ENCODE measurements at regions not wholly inside any gene's neighbourhood (a gene's known extent, or its start where the extent isn't known, plus 50 kb on each side); places are given as distances from the start of the nearest gene placed in this dataset.

DNA sequence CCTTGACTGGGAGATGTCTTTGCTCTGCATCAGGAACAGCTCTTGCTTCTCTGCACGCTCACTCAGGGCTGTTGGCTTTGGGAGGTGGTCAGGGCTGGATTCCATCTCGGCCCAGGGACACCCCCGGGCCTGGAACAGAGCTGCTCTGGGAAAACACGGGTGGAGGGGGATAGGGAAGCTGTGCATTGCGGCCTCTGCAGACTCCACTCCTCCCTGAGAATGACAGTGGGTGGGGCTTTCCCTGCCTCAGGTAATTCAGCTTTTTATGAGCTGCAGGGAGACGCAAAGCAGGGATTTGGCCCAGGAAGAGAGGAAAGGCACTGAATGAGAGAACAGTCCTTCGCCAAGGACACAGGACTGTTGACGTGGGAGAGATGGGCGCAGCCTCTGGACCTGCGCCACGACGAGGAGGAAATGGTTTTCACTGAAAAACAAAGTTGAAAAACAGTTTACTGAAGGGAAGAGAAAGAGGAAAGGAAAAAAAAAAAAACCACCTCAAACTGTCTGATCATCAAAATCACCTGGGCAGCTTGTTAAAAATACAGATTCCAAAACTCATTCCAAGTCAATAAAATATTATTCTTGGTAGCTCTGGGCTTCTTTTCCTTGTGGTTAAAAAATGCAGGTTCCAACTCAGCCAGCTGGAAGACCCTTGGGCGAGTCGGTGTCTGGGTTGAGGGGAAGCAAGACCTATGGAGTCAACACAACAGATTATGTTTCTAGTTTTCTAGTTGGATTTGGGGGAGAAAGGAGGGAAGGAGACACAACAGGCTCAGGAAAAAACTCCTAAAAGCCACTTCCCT, 194.0 kb downstream of the ZFP36L2 start:
- no peak for DNase-seq (ENCODE audit: low read depth)

DNA sequence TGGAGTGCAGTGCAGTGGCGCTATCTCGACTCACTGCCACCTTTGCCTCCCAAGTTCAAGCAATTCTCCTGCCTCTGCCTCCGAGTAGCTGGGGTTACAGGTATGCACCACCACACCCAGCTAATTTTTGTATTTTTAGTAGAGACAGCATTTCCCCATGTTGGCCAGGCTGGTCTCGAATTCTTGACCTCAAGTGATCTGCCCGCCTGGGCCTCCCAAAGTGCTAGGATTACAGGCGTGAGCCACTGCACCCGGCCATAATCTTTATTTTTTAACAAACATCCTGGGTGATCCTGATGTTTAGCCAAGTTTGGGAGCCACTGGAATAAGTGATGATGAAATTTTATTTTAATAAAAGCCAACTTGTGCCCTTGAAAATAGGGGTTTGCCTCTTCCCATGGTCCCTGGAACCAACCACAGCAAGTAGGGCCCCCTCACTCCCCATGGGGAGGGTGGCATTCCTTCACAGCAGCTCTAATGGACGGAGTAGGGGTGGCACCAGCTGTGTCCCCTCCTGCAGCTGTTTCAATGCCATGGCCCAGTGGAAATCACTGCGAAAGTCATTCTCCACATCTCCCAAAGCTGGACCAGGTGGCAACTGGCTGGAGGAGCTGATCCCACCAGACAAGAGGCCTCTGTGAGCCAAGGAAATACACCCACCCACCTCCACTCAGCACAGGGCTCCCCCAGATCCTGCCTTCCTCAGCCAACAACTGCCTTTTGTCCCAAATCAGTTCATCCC, 194.8 kb downstream of the ZFP36L2 start:
- DNase-seq (ENCODE audit: low read depth) = no peak

DNA sequence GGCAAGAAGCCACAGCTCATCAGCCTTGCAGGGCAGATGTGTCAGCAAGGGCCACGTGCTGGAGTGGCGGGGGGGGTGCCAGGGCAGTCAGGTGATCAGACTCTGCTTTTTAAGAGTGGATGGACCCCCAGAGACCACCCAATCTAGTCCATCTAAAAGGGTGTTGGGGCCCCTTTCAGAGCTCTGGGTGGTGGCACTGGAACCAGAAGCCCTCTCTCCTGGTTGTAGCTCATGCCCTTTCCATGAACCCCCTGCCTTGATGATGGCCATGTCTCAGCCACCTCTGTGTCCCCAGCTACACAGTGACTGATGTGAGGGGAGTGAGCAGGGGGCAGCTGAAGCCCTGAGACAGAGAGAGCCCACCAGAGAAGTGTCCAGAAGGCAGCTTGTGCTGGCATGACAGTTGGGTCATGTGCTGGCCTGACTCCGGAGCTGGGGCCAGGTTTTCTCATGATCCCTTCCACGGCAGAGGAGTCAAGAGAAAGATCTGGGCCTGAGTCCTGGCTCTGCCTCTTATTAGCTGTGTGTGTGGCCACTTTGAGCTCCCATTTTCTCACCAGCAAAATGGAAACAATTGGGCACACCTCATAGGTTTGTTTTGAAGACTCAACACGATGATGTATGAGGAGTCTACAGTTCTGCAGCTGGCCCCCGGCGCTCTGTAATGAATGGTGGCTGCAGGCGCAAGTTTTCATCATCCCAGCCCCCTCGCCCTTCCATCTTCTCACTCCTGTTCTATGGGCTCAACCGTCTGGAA, 195.7 kb downstream of the ZFP36L2 start:
- DNase-seq (ENCODE audit: low read depth) = no peak

- DNase-seq (ENCODE audit: low read depth) = no peak
Observed at GRCh38 chr2:43029186-43029585, 197.2 kb downstream of the ZFP36L2 start.

- DNase-seq (ENCODE audit: low read depth) = no peak
Observed at GRCh38 chr2:43028188-43028587, 198.2 kb downstream of the ZFP36L2 start.

DNA sequence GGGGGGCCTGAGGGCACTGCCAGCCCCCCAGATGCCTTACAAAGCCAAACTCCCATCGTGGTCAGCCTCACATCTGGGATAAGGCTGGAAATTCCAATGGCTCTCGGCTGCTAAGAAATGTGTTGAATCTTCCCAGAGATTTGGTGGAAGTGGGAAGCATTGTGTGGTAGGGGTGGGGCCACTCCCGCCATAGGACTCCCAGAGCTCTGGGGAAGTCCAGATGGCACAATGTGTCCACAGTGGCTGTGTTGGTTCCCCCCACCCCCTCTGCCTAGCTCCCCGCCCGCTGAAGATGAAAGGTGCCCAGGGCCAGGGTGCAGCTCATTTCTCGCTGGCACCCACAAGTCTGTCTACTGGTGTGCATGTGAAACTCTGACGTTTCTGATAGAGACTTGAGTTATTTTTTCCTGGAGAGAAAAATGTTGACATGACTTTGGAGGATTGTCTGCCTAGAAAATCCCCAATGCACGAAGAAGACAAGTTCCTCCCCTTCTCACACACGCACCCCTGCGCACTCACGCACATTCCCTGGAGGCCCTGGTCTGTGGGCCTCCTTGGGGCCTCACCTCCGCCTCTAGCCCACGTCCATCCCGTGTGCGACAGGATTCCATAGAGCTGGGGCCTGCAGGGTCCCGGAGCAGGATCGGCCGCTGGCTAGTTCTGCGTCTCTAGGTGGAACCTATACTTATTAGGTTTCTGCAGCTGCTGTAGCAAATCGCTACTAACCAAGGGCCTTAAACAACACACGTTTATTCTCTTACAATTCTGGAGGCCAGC, 199.1 kb downstream of the ZFP36L2 start:
- DNase-seq (ENCODE audit: low read depth) = no peak

GRCh38 chr2:43026426-43027096, 199.8 kb downstream of the ZFP36L2 start:
- DNase-seq (ENCODE audit: low read depth) = no peak

DNA sequence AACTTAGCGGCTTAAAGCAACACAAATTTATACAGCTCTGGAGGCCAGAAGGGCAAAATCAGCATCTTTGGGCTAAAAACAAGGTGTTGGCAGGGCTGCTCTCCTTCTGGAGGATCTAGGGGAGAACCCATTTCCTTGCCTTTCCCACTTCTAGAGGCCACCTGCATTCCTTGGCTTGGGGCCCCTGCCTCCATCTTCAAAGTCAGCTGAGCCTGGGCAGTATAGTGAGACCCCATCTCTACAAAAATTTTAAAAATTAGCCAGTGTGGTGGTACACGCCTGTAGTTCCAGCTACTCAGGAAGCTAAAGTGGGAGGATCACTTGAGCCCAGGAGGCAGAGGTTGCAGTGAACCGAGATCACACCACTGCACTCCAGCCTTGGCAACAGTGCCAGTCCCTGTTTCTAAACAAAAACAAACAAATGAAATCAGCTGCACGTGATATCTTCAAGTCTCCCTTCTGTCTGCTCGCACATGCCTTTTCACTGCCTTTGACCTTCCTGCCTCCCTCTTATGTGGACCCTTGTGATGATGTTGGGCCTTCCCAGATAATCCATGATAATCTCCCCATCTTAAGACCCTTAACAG, 200.6 kb downstream of the ZFP36L2 start:
- no peak for DNase-seq (ENCODE audit: low read depth)

DNA sequence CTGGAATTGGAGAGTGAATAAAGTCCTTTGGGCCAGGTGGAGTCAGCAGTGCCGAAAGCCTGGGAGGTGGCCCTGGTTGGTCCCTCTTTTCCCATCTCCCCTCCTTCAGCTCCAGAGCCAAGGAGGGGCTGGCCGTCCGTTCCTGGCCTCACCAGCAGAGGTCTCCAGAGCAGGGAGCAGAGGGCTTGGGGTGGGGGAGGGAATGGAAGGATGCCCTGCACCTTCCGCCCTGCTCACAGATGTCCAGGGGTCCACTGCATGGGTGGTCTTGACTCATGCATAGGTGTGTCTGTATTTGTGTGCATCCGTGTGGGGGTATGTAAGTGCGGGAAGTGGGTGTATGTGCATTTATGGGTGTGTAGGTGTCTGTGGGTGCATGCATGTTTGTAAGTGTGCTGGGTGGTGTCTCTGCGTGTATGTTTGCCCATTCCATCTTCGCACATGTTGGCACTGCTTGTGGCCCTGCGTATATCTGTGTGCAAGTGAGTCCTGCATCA, 201.8 kb downstream of the ZFP36L2 start:
- DNase-seq (ENCODE audit: low read depth) = no peak

DNA sequence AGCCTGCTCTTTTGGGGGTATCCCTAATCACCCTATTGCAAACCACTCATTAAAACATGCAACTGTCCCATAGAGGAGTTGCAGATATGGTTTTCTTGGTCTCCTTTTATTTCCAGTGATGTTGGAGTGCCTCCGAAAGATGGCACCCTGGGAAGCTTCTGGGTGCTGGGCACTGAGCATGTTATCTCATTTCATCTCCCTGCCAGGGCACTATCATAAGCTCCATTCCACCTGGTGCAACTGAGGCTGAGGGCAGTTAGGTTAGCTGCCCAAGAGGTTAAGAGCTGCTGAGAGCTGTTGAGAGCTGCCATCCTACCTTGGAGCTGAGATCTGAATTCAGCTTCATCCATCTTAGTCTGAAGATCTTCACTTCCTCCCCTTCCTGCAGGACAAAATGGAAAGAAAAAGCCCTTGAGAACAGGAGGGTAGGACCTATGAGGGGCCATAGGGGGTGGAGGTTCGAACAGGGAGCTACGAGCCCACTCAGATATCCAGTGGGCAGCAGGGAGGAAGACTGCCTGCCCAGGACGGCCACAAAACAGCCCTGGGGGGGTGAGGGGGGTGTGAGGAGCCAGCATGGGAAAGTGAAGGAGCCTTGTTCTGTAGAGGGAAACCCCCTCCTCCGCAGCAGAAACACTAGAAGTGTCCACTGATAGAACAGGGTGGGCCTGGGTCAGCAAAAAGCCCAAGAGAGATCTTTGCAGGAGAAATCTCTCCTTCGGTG, 202.5 kb downstream of the ZFP36L2 start:
- DNase-seq (ENCODE audit: low read depth) = no peak

DNA sequence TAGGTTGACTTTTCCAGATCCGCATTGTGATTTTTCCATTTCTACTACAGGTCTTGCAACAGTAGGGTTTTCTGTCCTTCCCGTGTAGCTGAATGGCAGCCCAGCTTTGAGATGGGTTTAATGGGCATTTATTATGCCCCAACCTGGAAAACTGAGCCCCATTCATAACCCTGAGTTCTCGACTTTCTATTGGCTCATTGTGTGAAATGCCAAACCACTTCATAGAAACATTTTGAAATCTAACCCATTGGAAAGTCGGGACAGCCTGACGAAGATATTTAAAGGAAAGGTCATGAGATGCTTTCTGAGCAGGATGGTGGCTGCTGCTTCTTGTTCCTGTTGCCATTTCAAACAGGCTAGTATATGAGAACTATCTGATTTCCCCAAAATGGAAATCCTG, 203.5 kb downstream of the ZFP36L2 start:
- no peak for DNase-seq (ENCODE audit: low read depth)

- no peak for DNase-seq (ENCODE audit: low read depth)
Observed at GRCh38 chr2:43021791-43022509, 204.5 kb downstream of the ZFP36L2 start.

DNA sequence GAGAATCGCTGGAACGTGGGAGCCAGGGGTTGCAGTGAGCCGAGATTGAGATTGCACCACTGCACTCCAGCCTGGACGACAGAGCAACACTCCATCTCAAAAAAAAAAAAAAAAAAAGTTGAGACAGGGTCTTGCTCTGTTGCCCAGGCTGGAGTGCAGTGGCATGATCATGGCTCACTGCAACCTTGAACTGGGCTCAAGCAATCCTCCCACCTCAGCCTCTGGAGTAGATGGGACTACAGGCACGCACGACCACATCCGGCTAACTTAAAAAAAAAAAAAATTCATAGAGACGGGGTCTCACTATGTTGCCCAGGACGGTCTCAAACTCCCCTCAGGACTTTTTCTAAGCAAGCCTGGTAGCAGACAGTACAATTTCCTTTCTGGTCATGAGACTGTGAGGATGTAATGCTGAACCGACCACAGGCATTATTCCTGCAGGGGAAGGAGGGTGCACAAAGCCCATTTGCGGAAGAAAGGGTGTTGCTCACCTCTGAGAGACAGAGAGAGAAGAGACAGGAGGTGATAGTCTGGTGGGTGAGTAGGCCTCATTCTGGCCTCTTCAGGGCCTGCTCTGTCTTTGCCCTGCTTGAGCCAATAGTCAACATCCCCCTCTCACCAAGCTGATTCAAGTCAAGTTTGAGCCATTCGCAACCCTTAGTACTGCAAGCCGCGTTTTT, 205.3 kb downstream of the ZFP36L2 start:
- DNase-seq (ENCODE audit: low read depth) = no peak

DNA sequence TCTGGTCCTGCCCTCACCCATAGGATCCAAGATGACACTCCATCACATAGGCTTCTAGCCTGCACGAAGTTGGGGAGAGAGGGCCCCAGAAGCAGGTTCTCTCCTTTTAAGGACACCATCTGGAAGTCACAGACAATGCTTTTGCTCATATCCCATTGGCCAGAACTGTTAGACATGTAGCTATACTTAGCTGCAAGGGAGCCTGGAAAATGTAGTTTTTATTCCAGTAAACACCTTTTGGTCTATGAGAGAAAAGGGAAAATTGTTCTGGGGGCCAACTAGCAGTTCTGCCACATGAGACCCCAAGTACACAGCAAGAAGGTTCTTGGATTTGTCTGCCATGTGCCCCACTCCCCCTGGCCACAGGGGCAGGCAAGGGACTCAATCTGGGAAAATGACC, 206.1 kb downstream of the ZFP36L2 start:
- no peak for DNase-seq (ENCODE audit: low read depth)

GRCh38 chr2:43019536-43020183, 206.7 kb downstream of the ZFP36L2 start:
- no peak for DNase-seq (ENCODE audit: low read depth)

DNA sequence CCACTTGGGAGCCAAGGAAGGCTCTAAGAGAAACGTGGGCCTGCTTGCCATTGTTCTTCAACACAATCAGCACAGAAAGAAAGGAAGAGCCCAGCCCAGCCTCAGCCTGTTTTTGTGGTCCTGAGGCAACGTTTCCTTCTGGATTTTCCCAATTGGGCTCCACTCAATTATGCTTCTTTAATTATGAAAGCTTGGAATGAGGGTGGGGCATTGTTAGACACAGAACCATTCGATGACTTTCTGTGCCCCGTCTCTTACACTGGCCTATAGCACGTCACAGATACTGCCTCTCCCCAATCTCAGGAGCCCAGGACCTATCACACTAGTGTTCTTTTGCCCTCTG, 207.4 kb downstream of the ZFP36L2 start:
- no peak for DNase-seq (ENCODE audit: low read depth)

- DNase-seq (ENCODE audit: low read depth) = no peak
Observed at GRCh38 chr2:43018179-43019024, 208.0 kb downstream of the ZFP36L2 start.
